SK-N-SH (cell line): ENCODE measurements at regions not wholly inside any gene's neighbourhood (a gene's known extent, or its start where the extent isn't known, plus 50 kb on each side); places are given as distances from the start of the nearest gene placed in this dataset.

ENCODE experiments used
- CTCF ChIP-seq: fragments of 200-600 bp; sonication (generic); IDR thresholded peaks from 2 replicates; pipeline ENCODE4 v1.6.1; 2017; ENCODE audit warnings: antibody characterized with exemption, mild to moderate bottlenecking, moderate library complexity
- EP300 ChIP-seq, 2 experiments: IDR thresholded peaks; 2 replicates each; pipeline versions ENCODE4 v1.4.0 to v1.6.1; 2012; ENCODE audit warnings: borderline replicate concordance in 1 of 2, low read depth in 1 of 2, low read length in 1 of 2
- FOXM1 ChIP-seq: IDR thresholded peaks from 2 replicates; pipeline ENCODE4 v1.4.0; 2012; ENCODE audit warnings: low read depth, mild to moderate bottlenecking
- JUND ChIP-seq: IDR thresholded peaks from 2 replicates; pipeline ENCODE4 v1.4.0; 2012
- NFIC ChIP-seq: IDR thresholded peaks from 2 replicates; pipeline ENCODE4 v1.4.0; 2012; ENCODE audit warnings: borderline replicate concordance
- POLR2AphosphoS5 ChIP-seq: IDR thresholded peaks from 2 replicates; pipeline ENCODE4 v1.6.1; 2012; ENCODE audit warnings: low read depth, low read length
- RAD21 ChIP-seq: IDR thresholded peaks from 2 replicates; pipeline ENCODE4 v1.6.1; 2012; ENCODE audit warnings: mild to moderate bottlenecking, low read length
- REST ChIP-seq: IDR thresholded peaks from 2 replicates; pipeline ENCODE4 v1.6.1; 2012; ENCODE audit warnings: mild to moderate bottlenecking, low read depth, low read length, moderate library complexity
- RFX5 ChIP-seq: IDR thresholded peaks from 2 replicates; pipeline ENCODE4 v1.6.1; 2012; ENCODE audit warnings: mild to moderate bottlenecking, improper control_type of control experiment, low read length
- SIN3A ChIP-seq: IDR thresholded peaks from 2 replicates; pipeline ENCODE4 v1.6.1; 2012; ENCODE audit warnings: low read depth, mild to moderate bottlenecking, low read length, moderate library complexity, borderline replicate concordance
- ZBTB33 ChIP-seq: IDR thresholded peaks from 2 replicates; pipeline ENCODE4 v1.4.0; 2012; ENCODE audit warnings: low read depth, borderline replicate concordance
- TF ChIP-seq, protein P1 (sequence below): IDR thresholded peaks from 2 replicates; pipeline ENCODE4 v1.4.0; 2012; ENCODE audit warnings: low read depth

DNA sequence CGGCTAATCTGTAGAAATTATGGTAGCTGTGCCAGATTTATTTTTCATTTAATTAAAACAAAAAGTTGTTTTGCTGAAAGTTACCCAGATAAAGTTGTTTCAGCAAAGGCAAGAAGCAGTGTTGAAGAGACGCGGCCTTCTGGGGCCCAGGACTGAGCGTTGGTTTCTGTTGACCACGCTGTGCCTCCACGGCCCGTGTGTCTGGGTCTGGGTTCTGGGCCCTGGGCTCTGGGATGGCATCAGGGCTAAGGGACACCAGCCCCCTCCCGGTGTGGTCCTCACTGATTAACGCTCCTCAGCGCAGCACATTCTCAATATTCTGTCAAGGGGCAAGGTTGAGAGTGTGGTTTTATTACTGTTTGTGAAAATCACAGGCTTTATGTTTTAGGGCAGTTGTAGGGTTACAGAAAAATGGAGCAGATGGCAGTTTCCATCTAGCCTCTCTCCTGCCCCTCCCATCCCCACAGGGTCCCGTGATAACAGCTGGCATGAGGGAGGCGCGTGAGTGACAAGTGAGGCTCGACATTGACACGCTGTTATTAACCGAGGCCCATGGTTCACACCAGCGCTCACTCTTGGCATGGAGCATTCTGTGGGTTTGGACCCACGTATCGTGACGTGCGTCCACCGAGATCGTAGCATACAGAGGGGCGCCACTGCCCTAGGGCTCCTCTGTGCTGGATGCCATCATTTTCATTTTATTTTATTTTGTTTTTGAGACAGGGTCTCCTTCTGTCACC is 1231.4 kb downstream of the BRD1 start:
- TF ChIP-seq, protein P1, sequence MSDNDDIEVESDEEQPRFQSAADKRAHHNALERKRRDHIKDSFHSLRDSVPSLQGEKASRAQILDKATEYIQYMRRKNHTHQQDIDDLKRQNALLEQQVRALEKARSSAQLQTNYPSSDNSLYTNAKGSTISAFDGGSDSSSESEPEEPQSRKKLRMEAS, result no peak
- TF ChIP-seq FOXM1 (no peak), CTCF (no peak), RAD21 (no peak), RFX5 (no peak), EP300 (IDR thresholded peaks at IDR 0.05; ENCODE audit: borderline replicate concordance in 1 of 2, low read depth in 1 of 2, low read length in 1 of 2) (no peak), NFIC (no peak), SIN3A (no peak), POLR2AphosphoS5 (no peak), JUND (no peak), REST (no peak), ZBTB33 (no peak)
